SU-DHL-6 (cell line): ENCODE measurements at regions not wholly inside any gene's neighbourhood (a gene's known extent, or its start where the extent isn't known, plus 50 kb on each side); places are given as distances from the start of the nearest gene placed in this dataset.

ENCODE experiments used
- H2AFZ ChIP-seq: fragments of 200-600 bp; sonication (generic); 2 replicates; pipeline ENCODE4 v1.6.1; 2014; ENCODE audit warnings: low read depth, mild to moderate bottlenecking, moderate library complexity, mixed read lengths, antibody characterized with exemption, low read length; ENCODE audit not compliant: severe bottlenecking
- H3F3A ChIP-seq: fragments of 200-600 bp; shearing (Covaris generic); 2 replicates; pipeline ENCODE4 v1.6.0; 2016; ENCODE audit warnings: antibody characterized with exemption, mild to moderate bottlenecking; ENCODE audit not compliant: insufficient read depth
- H3K27ac ChIP-seq: fragments of 200-600 bp; sonication (generic); 2 replicates; pipeline ENCODE4 v1.5.1; 2016; ENCODE audit warnings: low read depth, mild to moderate bottlenecking, low read length, moderate library complexity, mixed read lengths
- H3K27me3 ChIP-seq: fragments of 200-600 bp; sonication (generic), shearing (Covaris generic); 2 replicates; pipeline ENCODE4 v1.6.0; 2014; ENCODE audit warnings: mild to moderate bottlenecking, low read length
- H3K36me3 ChIP-seq: fragments of 200-600 bp; sonication (generic); 2 replicates; pipeline ENCODE4 v1.6.1; 2014; ENCODE audit warnings: mild to moderate bottlenecking, low read length, mixed read lengths
- H3K4me2 ChIP-seq: fragments of 300-600, 200-600 bp; shearing (Covaris generic), sonication (generic); 2 replicates; pipeline ENCODE4 v1.6.0; 2014; ENCODE audit warnings: low read length, low read depth, mild to moderate bottlenecking; ENCODE audit not compliant: poor library complexity, severe bottlenecking
- H3K4me3 ChIP-seq: fragments of 200-600 bp; sonication (generic); 2 replicates; pipeline ENCODE4 v1.5.1; 2014; ENCODE audit warnings: antibody characterized with exemption, low read length, mild to moderate bottlenecking, mixed read lengths; ENCODE audit not compliant: insufficient read depth, poor library complexity, severe bottlenecking
- H3K79me2 ChIP-seq: fragments of 200-600 bp; sonication (generic); 2 replicates; pipeline ENCODE4 v1.6.1; 2014; ENCODE audit warnings: mild to moderate bottlenecking, low read length, moderate library complexity; ENCODE audit not compliant: insufficient read depth
- H3K9ac ChIP-seq: fragments of 200-600 bp; sonication (generic); 2 replicates; pipeline ENCODE4 v1.7.0; 2014; ENCODE audit warnings: mild to moderate bottlenecking, low read length
- H3K9me2 ChIP-seq: fragments of 200-600 bp; sonication (generic); replicated peaks from 2 replicates; pipeline ENCODE4 v1.6.1; 2014; ENCODE audit warnings: low read length; ENCODE audit not compliant: insufficient read depth
- H3K9me3 ChIP-seq: fragments of 200-600 bp; sonication (generic); 2 replicates; pipeline ENCODE4 v1.6.1; 2014; ENCODE audit warnings: low read length, mixed read lengths; ENCODE audit not compliant: insufficient read depth
- H4K20me1 ChIP-seq: fragments of 200-600 bp; sonication (generic); 2 replicates; pipeline ENCODE4 v1.6.1; 2014; ENCODE audit warnings: low read depth, mild to moderate bottlenecking, antibody characterized with exemption, low read length, moderate library complexity, mixed read lengths
- CTCF ChIP-seq: fragments of 200-600 bp; sonication (generic); IDR thresholded peaks from one replicate; pipeline ENCODE4 v1.5.1; 2017; ENCODE audit warnings: antibody characterized with exemption, mild to moderate bottlenecking, low read length, moderate library complexity; ENCODE audit not compliant: insufficient read depth, poor library complexity, severe bottlenecking
- EZH2phosphoT487 ChIP-seq: fragments of 200-600 bp; sonication (generic), shearing (Covaris generic); conservative IDR thresholded peaks from 2 replicates; pipeline ENCODE4 v1.6.1; 2018; ENCODE audit warnings: mild to moderate bottlenecking, antibody characterized with exemption, low read length, moderate library complexity, mixed read lengths

GRCh38 chr20:11711214-11711613 is 206.5 kb upstream of the BTBD3 start:
- H3K4me2 ChIP-seq: no peak overlapping the region
- no peak overlapping the region for H3K9ac ChIP-seq
- H2AFZ ChIP-seq: no peak overlapping the region

GRCh38 chr20:11712639-11713160 is 205.0 kb upstream of the BTBD3 start:
- H3K9me3 ChIP-seq: no peaks in the 10 kb centered on the region
- no peaks in the 10 kb centered on the region for H3K27me3 ChIP-seq
- H3F3A ChIP-seq: no peaks in the 10 kb centered on the region
- H3K79me2 ChIP-seq: no peaks in the 10 kb centered on the region
- no peaks in the 10 kb centered on the region for H3K9me2 ChIP-seq
- H3K9ac ChIP-seq: no peak overlapping the region
- H3K27ac ChIP-seq: no peak overlapping the region
- no peak overlapping the region for H3K4me3 ChIP-seq
- no peak overlapping the region for H2AFZ ChIP-seq
- no peaks in the 10 kb centered on the region for H4K20me1 ChIP-seq
- no peaks in the 10 kb centered on the region for H3K36me3 ChIP-seq
- TF ChIP-seq EZH2phosphoT487 (no peak), CTCF (no peak)
- no peak overlapping the region for H3K4me2 ChIP-seq

More at GRCh38 chr20:11711214-11711613, 206.5 kb upstream of the BTBD3 start:
- Histone ChIP-seq H3K79me2 (no peaks in the 10 kb centered on the region), H3K9me2 (no peaks in the 10 kb centered on the region), H3K27ac (no peak overlapping the region), H3K27me3 (no peaks in the 10 kb centered on the region), H4K20me1 (no peaks in the 10 kb centered on the region), H3K9me3 (no peaks in the 10 kb centered on the region), H3K4me3 (no peak overlapping the region), H3K36me3 (no peaks in the 10 kb centered on the region), H3F3A (no peaks in the 10 kb centered on the region)
- TF ChIP-seq EZH2phosphoT487 (no peak), CTCF (no peak)

- no peak overlapping the region for H2AFZ ChIP-seq
- no peak overlapping the region for H3K4me2 ChIP-seq
- H3K9me2 ChIP-seq: no peaks in the 10 kb centered on the region
- no peak overlapping the region for H3K9ac ChIP-seq
- no peaks in the 10 kb centered on the region for H3K79me2 ChIP-seq
- no peaks in the 10 kb centered on the region for H3K9me3 ChIP-seq
- no peaks in the 10 kb centered on the region for H4K20me1 ChIP-seq
- TF ChIP-seq EZH2phosphoT487: no peak
- TF ChIP-seq CTCF: no peak
- H3K4me3 ChIP-seq: no peak overlapping the region
- no peaks in the 10 kb centered on the region for H3F3A ChIP-seq
- no peaks in the 10 kb centered on the region for H3K27me3 ChIP-seq
- H3K27ac ChIP-seq: no peak overlapping the region
- no peaks in the 10 kb centered on the region for H3K36me3 ChIP-seq
These were observed 202.8 kb upstream of the BTBD3 start for GRCh38 chr20:11714886-11715285.
